Type B pancreatic cell (in vitro differentiated cells): ENCODE measurements at regions not wholly inside any gene's neighbourhood (a gene's known extent, or its start where the extent isn't known, plus 50 kb on each side); places are given as distances from the start of the nearest gene placed in this dataset.

ENCODE experiments used
- DNase-seq: peaks from one replicate; pipeline ENCODE4 v3.0.0; 2021; ENCODE audit warnings: mixed read lengths; ENCODE audit not compliant: unreplicated experiment; ENCODE audit errors: extremely low spot score
- H3K27ac Mint-ChIP-seq: 2 replicates; pipeline ENCODE4 v1.8.0; 2021; ENCODE audit warnings: mild to moderate bottlenecking, mixed read lengths
- H3K27me3 Mint-ChIP-seq: 2 replicates; pipeline ENCODE4 v1.8.0; 2021; ENCODE audit warnings: mixed read lengths
- H3K36me3 Mint-ChIP-seq: 2 replicates; pipeline ENCODE4 v1.8.0; 2021; ENCODE audit warnings: mixed read lengths
- H3K4me1 Mint-ChIP-seq: one replicate; pipeline ENCODE4 v1.8.0; 2021; ENCODE audit warnings: mixed read lengths; ENCODE audit not compliant: unreplicated experiment
- H3K4me3 Mint-ChIP-seq: 2 replicates; pipeline ENCODE4 v1.8.0; 2021; ENCODE audit warnings: mild to moderate bottlenecking, mixed read lengths
- H3K9me3 Mint-ChIP-seq: 2 replicates; pipeline ENCODE4 v1.8.0; 2021; ENCODE audit warnings: mixed read lengths
- CTCF ChIP-seq: fragments of 200-600 bp; sonication (generic); conservative IDR thresholded peaks from 2 replicates; pipeline ENCODE4 v1.5.0; 2021; ENCODE audit warnings: antibody characterized with exemption, mild to moderate bottlenecking

GRCh38 chr12:87922736-87923135 is 106.5 kb downstream of the C12orf50 start:
- H3K27me3 Mint-ChIP-seq, result peaks cover 4% of the 10 kb centered on the region
- no peak for DNase-seq
- no peaks in the 10 kb centered on the region for H3K9me3 Mint-ChIP-seq
- H3K36me3 Mint-ChIP-seq, result no peaks in the 10 kb centered on the region
- H3K27ac Mint-ChIP-seq, result no peak overlapping the region
- H3K4me3 Mint-ChIP-seq, result no peak overlapping the region
- TF ChIP-seq CTCF, result no peak
- peaks cover 5% of the 10 kb centered on the region for H3K4me1 Mint-ChIP-seq

GRCh38 chr12:87921621-87922020 is 107.6 kb downstream of the C12orf50 start:
- no peak for TF ChIP-seq CTCF
- Mint-ChIP-seq H3K9me3 (no peaks in the 10 kb centered on the region), H3K36me3 (no peaks in the 10 kb centered on the region), H3K27ac (no peak overlapping the region), H3K27me3 (peaks cover 4% of the 10 kb centered on the region), H3K4me3 (no peak overlapping the region), H3K4me1 (peaks cover 5% of the 10 kb centered on the region)
- DNase-seq, result no peak

GRCh38 chr12:87920139-87920538 is 109.1 kb downstream of the C12orf50 start:
- H3K27me3 Mint-ChIP-seq, result peaks cover 4% of the 10 kb centered on the region
- no peak for DNase-seq
- H3K27ac Mint-ChIP-seq, result no peak overlapping the region
- peaks cover 5% of the 10 kb centered on the region for H3K4me1 Mint-ChIP-seq
- H3K36me3 Mint-ChIP-seq, result no peaks in the 10 kb centered on the region
- H3K4me3 Mint-ChIP-seq, result no peak overlapping the region
- no peaks in the 10 kb centered on the region for H3K9me3 Mint-ChIP-seq
- no peak for TF ChIP-seq CTCF

DNA sequence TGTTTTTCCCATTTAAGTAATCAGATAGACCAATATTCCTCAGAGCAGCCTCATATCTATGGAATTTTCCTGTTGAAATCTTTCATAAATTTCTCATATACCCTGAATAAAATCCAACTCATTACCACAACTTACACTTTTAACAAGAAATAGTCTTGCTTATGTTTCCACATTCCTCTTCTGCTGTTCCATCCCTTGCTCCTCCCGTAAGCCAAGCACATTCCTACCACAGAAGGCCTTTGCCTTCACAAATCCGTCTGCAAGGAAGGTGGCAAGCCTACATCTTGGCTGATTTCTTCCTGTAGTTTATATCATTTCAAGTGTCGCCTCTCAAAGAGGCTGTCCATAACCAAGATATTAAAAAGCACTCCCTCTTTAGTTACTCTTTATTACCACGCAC is 127.7 kb downstream of the C12orf50 start:
- no peak for DNase-seq
- Mint-ChIP-seq H3K27ac (no peak overlapping the region), H3K36me3 (no peaks in the 10 kb centered on the region), H3K9me3 (peaks cover 2% of the 10 kb centered on the region), H3K4me1 (no peaks in the 10 kb centered on the region), H3K4me3 (no peak overlapping the region), H3K27me3 (no peaks in the 10 kb centered on the region)
- no peak for TF ChIP-seq CTCF

DNA sequence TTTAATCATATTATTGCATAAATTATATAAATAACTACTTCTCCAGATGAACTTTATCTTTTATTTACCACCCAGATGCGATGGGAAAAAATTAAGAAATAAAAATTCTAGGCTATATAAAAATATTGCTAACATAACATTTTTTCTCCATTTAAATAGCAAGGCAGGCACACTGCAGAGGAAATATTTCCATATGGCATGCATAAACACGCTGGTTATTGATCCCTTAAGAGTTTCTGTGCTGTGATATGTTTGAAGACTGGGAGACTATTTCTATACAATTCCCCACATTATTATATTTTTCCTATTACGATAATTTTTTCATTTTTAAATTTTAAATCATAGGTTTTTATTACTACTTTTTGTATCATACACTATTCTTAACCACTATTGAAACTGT is 131.5 kb downstream of the C12orf50 start:
- H3K4me3 Mint-ChIP-seq, result no peak overlapping the region
- no peak for TF ChIP-seq CTCF
- no peaks in the 10 kb centered on the region for H3K36me3 Mint-ChIP-seq
- peaks cover 7% of the 10 kb centered on the region for H3K9me3 Mint-ChIP-seq
- no peak for DNase-seq
- no peaks in the 10 kb centered on the region for H3K4me1 Mint-ChIP-seq
- H3K27me3 Mint-ChIP-seq, result no peaks in the 10 kb centered on the region
- H3K27ac Mint-ChIP-seq, result no peak overlapping the region

DNA sequence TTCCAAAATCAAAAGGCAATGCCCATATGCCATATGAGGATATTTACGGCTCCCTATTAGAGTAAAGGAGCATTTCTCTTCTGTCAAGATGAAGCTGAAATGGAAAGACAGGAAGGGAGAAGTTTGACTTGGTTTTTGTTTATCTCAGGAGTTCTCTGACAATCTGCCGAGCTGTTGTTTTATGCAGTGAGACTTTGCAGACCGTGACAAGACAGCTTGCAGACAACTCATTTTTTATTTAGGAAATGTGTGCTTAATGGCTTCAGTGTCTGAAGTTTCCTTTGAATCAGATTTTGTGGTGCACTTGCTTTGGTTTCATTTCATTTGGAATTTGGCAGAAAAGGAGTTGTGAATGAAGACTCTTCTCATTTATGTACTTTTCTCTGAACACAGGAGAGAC is 145.4 kb downstream of the C12orf50 start:
- no peak for DNase-seq
- Mint-ChIP-seq H3K27ac (no peak overlapping the region), H3K9me3 (no peaks in the 10 kb centered on the region), H3K4me3 (no peak overlapping the region), H3K4me1 (peaks cover 4% of the 10 kb centered on the region), H3K27me3 (no peaks in the 10 kb centered on the region), H3K36me3 (no peaks in the 10 kb centered on the region)
- TF ChIP-seq CTCF, result no peak
